Dedifferentiated amniotic fluid mesenchymal stem cell (primary cell): ENCODE measurements at regions not wholly inside any gene's neighbourhood (a gene's known extent, or its start where the extent isn't known, plus 50 kb on each side); places are given as distances from the start of the nearest gene placed in this dataset.
"Not testable (repeated sequence)": the region's sequence is repeated elsewhere in the genome, so short reads cannot be mapped to it uniquely, and the experiment has no call there.

ENCODE experiments used
- DNase-seq: peaks from one replicate; pipeline ENCODE4 v3.0.0-alpha.2; 2016; ENCODE audit errors: extremely low spot score

DNA sequence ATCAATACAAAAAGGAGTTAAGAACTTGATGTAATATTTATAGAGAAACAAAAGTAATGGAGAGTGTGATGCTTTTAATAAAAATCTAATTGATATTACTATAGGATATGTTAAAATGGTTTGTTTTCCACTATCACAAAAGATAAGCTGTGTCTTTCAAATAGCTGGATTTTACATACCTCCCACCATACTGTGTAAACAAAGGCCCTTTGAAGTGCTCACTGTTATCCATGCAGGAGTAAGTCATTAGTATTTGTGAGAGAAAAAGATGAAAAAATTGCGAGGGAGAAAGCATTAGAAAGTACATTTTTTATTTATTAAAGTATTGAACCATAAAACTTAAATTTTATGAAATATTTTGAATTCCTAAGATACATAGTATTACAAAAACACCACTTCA, 733.0 kb downstream of the GRIK2 start:
- no peak for DNase-seq

DNA sequence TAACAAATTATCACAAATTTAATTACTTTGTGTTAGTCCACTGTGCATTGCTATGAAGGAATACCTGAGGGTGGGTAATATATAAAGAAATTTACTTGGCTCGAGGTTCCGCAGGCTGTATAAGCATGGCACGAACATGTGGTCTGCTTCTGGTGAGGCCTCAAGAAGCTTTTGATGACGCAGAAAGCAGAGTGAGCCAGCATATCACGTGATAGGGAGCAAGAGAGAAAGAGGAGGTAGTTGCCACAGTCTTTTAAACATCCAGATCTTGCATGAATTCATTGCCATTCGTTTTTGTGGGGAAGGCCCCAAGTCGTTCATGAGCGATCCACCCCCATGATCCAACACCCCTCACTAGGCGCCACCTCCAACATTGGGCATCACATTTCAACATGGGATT, 733.7 kb downstream of the GRIK2 start:
- DNase-seq = no peak

DNA sequence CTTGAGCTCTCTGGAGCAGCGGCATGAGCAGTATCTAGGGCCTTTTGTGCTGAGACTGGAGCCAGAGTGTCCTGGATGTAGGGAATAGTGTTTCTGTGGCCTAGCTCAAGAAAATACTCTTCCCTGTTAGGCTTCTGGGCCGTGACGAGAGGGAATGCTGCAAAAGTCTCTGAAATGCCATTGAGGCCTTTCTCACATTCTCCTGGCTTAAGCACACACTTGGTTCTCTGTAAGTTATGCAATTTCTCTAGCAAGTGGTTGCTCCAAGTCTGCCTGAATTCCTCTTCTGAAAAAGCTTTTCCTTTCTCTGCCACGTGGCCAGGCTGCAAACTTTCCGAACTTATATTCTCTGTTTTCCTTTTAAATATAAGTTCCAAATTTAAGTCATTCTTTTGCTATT, 744.4 kb downstream of the GRIK2 start:
- DNase-seq = no peak

DNA sequence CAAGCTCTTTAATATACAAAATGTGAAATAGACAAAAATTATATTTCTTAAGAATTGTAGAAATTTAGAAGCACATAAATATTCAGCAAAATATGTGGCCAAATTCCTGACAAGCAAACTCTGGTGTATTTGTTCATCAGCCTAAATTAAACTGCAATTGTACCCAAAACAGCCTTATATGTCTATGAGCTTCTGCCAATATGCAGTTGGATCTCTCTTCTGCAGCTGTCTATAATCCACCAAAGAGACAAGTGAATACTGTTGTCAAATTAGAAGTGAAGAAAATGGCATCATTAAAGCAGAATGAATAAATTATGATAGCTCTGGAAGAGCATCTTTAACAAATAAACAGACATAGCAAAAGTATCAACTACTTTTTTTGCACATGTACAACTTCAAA, 755.7 kb downstream of the GRIK2 start:
- DNase-seq = no peak

GRCh38 chr6:102150549-102150948, 757.0 kb downstream of the GRIK2 start:
- no peak for DNase-seq

GRCh38 chr6:102154176-102154575, 760.7 kb downstream of the GRIK2 start:
- no peak for DNase-seq

GRCh38 chr6:102154874-102155273, 761.4 kb downstream of the GRIK2 start:
- DNase-seq = no peak

GRCh38 chr6:102169802-102170201, 776.3 kb downstream of the GRIK2 start:
- not testable (repeated sequence) for DNase-seq

DNA sequence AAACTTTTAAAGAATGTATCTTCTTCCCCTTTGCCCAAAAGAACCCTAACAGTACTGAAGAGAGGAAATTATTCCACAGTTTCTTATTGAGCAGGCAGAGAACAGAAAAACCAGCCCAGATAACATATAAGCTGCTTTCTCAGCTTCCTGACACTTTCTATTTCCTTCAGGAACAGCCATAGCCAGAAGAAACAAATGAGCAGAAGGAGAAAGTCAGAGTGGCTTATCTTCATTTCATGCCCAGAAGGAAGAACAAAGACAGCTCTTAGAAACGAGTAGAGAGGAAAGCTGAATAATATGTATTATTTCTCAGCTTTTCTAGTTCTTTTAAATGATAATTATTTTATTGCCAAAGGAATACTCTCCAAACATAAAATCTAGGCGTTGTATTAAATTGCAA, 793.7 kb downstream of the GRIK2 start:
- no peak for DNase-seq

DNA sequence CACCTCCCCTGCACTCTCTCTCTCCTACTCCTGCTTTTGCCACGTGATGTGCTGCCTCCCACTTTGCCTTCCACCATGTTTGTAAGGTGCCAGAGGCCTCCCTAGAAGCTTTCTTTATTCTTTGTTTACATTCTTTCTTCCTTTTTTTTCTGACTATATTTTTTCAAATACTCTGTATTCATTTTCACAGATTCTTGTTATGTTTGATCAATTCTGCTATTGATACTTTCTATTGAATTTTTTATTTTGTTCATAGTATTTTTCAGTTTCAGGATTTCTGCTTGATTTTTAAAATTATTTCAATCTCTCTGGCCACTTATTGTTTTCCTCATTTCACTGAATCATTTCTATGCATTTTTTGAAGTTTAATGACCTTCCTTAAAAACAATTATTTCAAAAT, 801.8 kb downstream of the GRIK2 start:
- DNase-seq = no peak

DNA sequence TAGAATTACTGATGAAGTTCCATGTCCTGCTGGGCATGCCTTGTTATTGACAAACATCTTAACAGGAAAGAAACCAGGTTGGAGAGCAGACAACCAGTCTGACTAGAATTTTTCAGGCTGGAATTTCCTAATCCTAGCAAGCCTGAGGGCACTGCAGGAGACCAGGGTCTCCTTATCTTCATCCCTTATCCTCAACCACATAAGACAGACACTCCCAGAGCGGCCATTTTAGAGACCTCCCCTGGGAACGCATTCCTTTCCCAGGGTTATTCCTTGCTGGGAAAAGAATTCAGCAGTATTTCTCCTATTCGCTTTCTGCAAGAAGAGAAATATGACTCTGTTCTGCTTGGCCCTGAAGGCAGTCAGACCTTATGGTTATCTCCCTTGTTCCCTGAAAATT, 803.7 kb downstream of the GRIK2 start:
- no peak for DNase-seq

GRCh38 chr6:102204351-102204750, 810.8 kb downstream of the GRIK2 start:
- DNase-seq = peak; percentile 60

- no peak for DNase-seq
Measured at GRCh38 chr6:102215425-102215824, 821.9 kb downstream of the GRIK2 start.

DNA sequence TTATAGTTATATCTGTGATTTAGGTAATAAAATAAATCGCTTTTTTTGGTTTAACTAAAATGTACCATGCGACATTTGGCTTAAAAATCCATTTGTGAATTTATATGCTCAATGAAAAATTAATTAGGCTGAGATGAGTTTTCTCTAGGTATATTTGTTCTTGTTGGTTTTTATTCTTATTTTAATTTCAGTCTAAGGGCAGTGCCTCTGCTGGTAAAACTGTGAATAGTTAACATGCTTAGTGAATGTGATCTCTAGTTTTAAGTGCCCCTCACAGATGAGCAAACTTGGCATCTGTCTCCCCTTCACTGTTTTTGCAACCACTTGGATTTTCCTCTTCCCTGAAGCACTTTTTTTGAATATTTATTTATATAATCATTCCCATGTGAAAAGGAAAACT, 822.7 kb downstream of the GRIK2 start:
- DNase-seq = no peak

DNA sequence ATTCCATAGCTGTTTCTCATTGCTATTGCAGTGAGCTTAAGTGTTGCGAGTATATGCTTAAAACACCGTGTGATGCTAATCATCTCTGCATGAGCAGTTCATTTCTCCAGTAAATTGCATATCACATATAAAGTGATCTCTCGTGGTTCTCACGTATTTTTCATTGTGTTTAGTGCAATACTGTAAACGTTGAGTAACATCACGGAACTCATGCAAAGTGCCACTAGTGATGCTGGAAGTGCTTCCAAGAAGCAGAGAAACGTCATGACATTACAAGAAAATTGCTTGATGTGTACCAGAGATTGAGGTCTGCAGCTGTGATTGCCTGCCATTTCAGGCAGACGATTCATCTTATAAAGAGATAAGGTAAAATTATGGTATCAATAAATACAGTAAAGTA, 830.4 kb downstream of the GRIK2 start:
- no peak for DNase-seq

GRCh38 chr6:102229271-102229670, 835.8 kb downstream of the GRIK2 start:
- DNase-seq = no peak
